HG02970 (cell line): ENCODE measurements at regions not wholly inside any gene's neighbourhood (a gene's known extent, or its start where the extent isn't known, plus 50 kb on each side); places are given as distances from the start of the nearest gene placed in this dataset.
"Not testable (repeated sequence)": the region's sequence is repeated elsewhere in the genome, so short reads cannot be mapped to it uniquely, and the experiment has no call there.

ENCODE experiments used
- ATAC-seq: cut with Tn5 transposase; IDR thresholded peaks from one replicate; pipeline ENCODE4 v1.9.1; 2021; ENCODE audit warnings: mild to moderate bottlenecking, moderate library complexity, moderate number of reproducible peaks; ENCODE audit not compliant: unreplicated experiment, low FRiP score

DNA sequence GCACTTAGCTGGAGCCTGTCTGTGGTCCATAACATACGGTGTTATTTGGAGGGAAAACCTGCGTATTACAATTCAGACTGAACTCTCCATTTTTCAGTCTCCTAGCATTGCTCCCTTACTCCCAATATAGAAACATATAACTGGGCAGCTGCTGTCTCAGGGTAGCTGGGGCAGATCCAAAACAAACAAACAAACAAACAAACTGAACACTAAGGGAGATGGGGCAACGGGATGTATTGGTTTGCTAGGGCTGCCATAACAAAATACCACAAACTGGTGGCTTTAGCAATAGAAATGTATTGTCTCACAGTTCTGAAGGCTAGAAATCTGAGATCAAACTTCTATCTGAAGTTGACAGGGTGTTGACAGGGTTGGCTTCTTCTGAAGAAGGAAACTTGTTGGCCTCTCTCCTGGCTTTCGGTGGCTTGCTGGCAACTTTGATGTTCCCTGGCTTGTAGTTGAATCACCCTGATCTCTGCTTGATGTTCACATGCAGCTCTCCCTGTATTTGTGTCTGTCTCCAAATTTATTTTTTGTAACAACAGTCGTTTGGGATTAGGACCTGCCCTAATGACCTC is 329.3 kb upstream of the ZNF804A start:
- ATAC-seq, result no peak

GRCh38 chr2:184270660-184271059 is 327.7 kb upstream of the ZNF804A start:
- ATAC-seq, result no peak

DNA sequence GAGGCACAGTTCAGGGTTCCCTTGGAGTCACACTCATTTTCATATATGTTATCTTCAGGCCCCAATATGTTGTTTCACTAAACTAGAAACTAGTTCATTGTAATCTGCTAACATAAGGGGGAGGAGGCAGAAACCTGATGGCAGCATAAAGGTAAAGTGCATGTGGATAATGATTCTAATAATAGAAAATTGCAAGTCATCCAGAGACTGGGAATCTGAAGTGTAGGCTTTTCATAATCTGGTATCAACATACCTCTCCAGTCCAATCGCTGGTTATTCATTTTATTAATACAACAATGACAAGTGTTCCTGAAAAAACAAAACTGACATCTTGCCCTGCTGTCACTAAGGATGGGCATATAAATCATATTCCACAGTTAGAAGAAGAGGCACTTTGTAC is 326.3 kb upstream of the ZNF804A start:
- ATAC-seq, result no peak

DNA sequence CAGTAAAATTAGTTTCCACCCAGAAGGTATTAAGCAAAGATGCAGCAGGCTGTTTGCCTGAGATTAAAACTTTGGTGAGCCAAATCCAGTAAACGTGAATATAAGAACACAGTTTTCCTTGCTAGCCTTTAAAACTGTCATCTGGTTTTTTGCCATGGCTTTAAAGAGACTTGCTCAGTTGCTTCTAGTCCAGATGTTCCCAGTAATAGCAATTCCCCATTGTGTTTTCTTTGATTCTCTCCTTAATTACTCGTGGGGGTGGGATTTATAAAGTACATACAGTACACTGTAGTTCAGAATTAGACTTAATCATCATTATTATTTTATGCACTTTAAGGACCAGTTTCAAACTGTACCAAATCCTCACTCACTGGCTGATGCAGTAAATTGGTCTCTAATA is 303.5 kb upstream of the ZNF804A start:
- no peak for ATAC-seq

GRCh38 chr2:184297085-184297484 is 301.2 kb upstream of the ZNF804A start:
- no peak for ATAC-seq

- ATAC-seq, result no peak
These were observed 295.8 kb upstream of the ZNF804A start for GRCh38 chr2:184302506-184302905.

DNA sequence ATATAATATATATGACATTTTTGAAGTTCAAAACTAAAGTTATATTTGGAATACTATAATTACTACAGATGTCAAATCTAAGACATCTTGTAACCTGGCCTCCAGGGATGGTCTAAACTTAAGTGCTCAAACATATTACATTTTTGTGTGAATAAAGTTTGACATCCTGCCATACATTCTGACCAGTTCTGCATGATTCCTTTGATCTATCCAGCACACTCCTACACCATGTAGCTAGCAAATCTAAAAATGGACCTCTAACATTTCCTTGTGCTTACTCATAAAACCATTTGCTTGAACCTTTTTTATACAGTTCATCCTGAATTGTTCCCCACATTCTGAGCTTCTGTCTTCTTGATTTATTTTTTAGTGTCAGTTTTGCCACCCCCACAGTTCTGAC is 294.3 kb upstream of the ZNF804A start:
- no peak for ATAC-seq

- no peak for ATAC-seq
These were observed 293.2 kb upstream of the ZNF804A start for GRCh38 chr2:184305105-184305504.

DNA sequence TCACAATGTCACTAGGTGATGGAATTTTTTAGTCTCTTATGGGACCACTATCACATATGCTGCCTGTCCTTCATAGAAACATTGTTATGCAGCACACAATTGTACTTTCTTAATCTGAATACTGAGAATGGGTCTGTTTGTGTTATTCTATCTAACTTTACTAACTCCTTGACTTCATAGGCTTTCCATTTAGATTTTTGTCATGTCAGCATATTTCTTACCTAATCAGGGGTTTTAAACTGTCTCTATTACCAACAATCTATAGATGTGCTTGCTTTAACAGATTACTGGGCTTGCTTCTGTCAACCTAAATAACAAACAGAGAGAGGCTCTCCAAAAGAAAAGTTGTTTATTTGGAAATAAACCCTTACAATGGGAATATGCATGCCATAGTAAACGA is 289.6 kb upstream of the ZNF804A start:
- ATAC-seq, result no peak

DNA sequence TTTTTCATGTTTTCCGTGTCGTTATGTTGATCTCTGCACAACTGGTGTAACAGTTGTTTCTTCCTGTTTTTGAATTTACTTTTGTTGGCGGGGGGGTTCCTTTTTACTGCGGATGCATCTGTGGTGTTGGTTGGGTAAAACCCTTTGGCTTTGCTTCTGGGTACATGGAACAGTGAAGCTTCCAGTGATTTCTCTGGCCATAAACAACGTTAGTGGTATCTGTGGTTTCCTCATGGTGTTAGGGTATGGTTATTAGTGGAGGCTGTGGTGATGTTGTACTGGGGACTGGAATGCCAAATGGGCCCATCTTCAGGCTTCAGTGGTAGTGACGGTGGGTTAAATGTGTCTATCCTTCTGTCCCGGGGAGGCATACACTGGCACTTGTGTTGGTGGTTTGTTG is 285.4 kb upstream of the ZNF804A start:
- no peak for ATAC-seq

GRCh38 chr2:184314829-184315228 is 283.5 kb upstream of the ZNF804A start:
- no peak for ATAC-seq

DNA sequence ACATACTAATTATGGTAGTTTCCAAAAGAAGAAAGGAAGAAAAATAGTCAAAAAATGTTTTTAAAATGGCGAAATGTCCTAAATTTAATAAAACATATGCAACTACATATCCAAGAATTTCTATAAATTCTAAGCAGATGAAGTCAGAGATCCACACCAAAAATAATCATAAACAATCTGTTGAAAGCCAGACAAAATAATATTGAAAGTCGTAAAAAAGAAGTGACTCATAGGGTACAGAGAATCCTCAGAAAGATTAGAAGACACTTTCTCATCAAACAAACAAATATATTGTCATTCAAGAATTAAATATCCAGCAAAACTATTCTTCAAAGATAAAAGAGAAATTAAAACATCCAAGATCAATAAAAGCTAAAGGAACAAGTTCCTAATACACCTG is 281.4 kb upstream of the ZNF804A start:
- no peak for ATAC-seq

DNA sequence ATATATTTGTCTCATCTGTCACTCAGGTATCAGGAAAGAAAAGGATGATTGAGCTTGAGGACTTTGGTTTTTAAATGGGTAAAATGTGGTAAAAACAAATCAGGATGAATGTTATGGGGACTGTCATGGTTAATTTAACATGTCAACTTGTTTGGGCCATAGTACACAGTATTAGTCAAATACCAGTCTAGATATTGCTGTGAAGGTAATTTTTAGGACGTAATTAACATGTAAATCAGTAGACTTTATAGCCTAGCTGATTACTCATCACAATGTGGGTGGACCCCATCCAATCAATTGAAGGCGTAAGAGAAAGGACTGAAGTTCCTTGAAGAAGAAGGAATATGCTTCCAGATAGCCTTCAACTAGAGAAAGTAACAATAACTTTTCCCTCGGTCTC is 275.7 kb upstream of the ZNF804A start:
- ATAC-seq, result no peak

GRCh38 chr2:184326066-184326465 is 272.3 kb upstream of the ZNF804A start:
- ATAC-seq, result no peak

DNA sequence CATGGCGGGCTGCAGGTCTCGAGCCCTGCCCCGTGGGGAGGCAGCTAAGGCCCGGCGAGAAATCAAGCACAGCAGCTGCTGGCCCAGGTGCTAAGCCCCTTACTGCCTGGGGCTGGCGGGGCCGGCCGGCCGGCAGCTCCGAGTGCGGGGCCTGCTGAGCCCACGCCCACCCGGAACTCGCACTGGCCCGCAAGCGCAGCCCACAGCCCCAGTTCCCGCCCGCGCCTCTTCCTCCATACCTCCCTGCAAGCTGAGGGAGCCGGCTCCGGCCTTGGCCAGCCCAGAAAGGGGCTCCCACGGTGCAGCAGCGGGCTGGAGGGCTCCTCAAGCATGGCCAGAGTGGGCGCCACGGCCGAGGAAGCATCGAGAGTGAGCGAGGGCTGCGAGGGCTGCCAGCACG is 270.5 kb upstream of the ZNF804A start:
- ATAC-seq, result not testable (repeated sequence)

- not testable (repeated sequence) for ATAC-seq
These were observed 267.8 kb upstream of the ZNF804A start for GRCh38 chr2:184330561-184330960.

DNA sequence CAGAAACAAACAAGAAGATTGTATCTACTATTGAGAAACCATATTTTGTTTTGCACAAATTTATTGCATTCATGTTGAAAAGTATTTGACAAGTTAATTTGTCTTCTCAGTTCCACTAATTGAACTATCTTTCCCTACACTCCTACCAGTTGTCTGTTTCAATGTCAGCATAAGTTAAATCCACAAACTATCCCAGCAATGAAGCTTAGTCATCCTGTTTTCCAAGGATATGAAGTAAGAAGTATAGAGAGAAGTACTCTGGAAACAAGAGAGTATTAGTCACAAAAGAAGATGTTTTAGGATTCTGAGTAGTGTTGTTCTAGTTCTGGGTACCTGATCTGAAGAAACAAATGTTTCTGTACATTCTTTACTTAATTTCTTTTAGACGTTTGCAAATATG is 261.6 kb upstream of the ZNF804A start:
- no peak for ATAC-seq

DNA sequence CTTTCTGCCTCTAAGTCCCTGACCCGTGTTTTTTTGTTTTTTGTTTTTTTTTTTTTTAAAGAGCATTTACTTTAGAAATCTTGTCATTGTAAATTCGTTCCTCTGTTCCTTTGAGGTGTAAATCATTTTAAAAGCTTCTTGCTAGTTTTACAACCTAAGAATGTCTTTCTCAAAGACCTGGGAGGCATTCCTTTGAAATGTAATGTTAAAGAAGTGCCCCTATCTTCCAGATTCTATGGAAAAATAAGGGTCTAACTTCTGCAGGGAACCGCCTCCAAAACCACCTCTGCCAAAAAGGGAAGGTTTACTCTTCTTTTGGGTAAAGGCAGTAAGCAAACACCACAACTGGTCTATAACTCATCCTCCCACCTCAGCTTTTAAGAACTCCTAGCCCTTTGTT is 259.6 kb upstream of the ZNF804A start:
- ATAC-seq, result no peak

GRCh38 chr2:184339966-184340365 is 258.4 kb upstream of the ZNF804A start:
- ATAC-seq, result no peak

DNA sequence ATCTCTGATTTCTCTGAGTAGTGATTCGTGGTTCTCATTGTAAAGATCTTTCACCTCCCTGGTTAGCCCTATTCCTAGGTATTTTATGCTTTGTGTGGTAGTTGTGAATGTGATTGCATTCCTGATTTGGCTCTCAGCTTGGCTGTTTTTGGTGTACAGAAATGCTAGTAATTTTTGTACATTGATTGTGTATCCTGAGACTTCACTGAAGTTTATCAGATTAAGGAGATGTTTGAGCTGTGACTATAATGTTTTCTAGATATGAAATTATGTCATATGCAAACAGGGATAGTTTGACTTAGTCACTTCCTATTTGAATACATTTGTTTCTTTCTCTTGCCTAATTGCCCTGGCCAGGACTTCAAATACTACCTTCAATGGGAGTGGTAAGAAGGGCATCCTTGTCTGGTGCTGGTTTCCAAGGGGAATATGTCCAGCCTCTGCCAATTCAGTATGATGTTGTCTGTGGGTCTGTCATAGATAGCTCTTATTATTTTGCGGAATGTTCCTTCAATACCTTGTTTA is 251.9 kb upstream of the ZNF804A start:
- ATAC-seq, result no peak

GRCh38 chr2:184351126-184351525 is 247.2 kb upstream of the ZNF804A start:
- ATAC-seq, result no peak

DNA sequence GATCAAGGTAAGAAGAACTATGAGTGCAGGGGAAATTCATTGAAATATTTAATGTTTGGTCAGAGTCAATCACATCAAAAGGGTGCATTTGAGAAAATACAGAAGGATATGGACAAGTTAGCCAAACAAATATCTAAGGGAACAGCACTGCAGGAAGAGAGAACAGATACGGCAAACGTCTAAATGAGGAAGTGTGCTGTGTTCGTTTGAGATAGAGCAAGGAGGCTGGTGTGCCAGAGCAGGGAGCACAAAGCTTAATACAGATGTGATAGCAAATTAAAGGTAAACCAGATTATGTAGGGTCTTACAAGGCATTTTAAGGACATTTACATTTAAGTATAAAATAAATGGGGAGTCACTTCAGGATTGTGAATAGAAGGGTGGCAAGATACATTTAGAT is 241.3 kb upstream of the ZNF804A start:
- no peak for ATAC-seq

DNA sequence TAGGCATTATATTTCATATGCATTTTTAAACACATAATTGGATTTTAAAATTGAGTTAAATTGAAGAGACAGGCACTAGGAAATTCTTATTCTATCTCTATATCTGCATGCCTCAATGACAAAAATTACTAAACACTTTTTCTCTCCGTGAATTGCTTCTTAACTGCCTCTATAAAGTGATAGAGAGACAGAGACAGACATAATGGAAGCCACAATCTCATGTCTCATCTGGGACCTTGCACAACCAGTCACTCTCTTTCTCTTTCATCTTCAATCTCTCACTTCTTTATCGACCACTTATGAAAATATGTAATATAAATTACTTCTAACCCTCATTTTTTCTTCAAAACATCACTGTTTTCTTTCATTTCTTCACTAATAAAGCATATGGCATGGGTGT is 238.9 kb upstream of the ZNF804A start:
- no peak for ATAC-seq
